Ishikawa (cell line): ENCODE measurements at regions not wholly inside any gene's neighbourhood (a gene's known extent, or its start where the extent isn't known, plus 50 kb on each side); places are given as distances from the start of the nearest gene placed in this dataset.

ENCODE experiments used
- CEBPB ChIP-seq: IDR thresholded peaks from 2 replicates; pipeline ENCODE4 v1.6.1; 2012
- CREB1 ChIP-seq: IDR thresholded peaks from 2 replicates; pipeline ENCODE4 v1.6.1; 2012; ENCODE audit warnings: low read depth
- EGR1 ChIP-seq: IDR thresholded peaks from 2 replicates; pipeline ENCODE4 v1.6.1; 2012
- EP300 ChIP-seq: IDR thresholded peaks from 2 replicates; pipeline ENCODE4 v1.6.1; 2012; ENCODE audit warnings: borderline replicate concordance
- FOXM1 ChIP-seq: IDR thresholded peaks from 2 replicates; pipeline ENCODE4 v1.6.1; 2012; ENCODE audit warnings: low read depth, borderline replicate concordance
- MAX ChIP-seq: IDR thresholded peaks from 2 replicates; pipeline ENCODE4 v1.6.1; 2012
- NFIC ChIP-seq: IDR thresholded peaks from 2 replicates; pipeline ENCODE4 v1.6.1; 2012
- RAD21 ChIP-seq: IDR thresholded peaks from 2 replicates; pipeline ENCODE4 v1.6.1; 2012; ENCODE audit warnings: low read depth
- REST ChIP-seq: IDR thresholded peaks from 2 replicates; pipeline ENCODE4 v1.6.1; 2012; ENCODE audit warnings: low read depth, mild to moderate bottlenecking
- TAF1 ChIP-seq: IDR thresholded peaks from 2 replicates; pipeline ENCODE4 v1.6.1; 2012; ENCODE audit warnings: low read depth, mild to moderate bottlenecking
- TCF12 ChIP-seq: IDR thresholded peaks from 2 replicates; pipeline ENCODE4 v1.6.1; 2012; ENCODE audit warnings: low read depth
- TEAD4 ChIP-seq: IDR thresholded peaks from 2 replicates; pipeline ENCODE4 v1.6.1; 2012
- USF1 ChIP-seq: IDR thresholded peaks from 2 replicates; pipeline ENCODE4 v1.6.1; 2012
- YY1 ChIP-seq: IDR thresholded peaks from 2 replicates; pipeline ENCODE4 v1.6.1; 2012; ENCODE audit warnings: low read depth
- ZBTB7A ChIP-seq: IDR thresholded peaks from 2 replicates; pipeline ENCODE4 v1.6.1; 2012; ENCODE audit warnings: low read depth

- no peak for TF ChIP-seq YY1
- TF ChIP-seq MAX, result no peak
- TF ChIP-seq TAF1, result no peak
- no peak for TF ChIP-seq USF1
- TF ChIP-seq TCF12, result no peak
- TF ChIP-seq ZBTB7A, result no peak
- no peak for TF ChIP-seq CEBPB
- TF ChIP-seq NFIC, result no peak
- TF ChIP-seq TEAD4, result no peak
- TF ChIP-seq FOXM1, result no peak
- no peak for TF ChIP-seq RAD21
Observed at GRCh38 chr10:1961989-1962388, 224.7 kb upstream of the ADARB2 start.

- TF ChIP-seq USF1 (no peak), MAX (no peak), ZBTB7A (no peak), EP300 (no peak), FOXM1 (no peak), REST (no peak), RAD21 (no peak), CEBPB (no peak), CREB1 (no peak), TAF1 (no peak), EGR1 (no peak), YY1 (no peak), NFIC (no peak), TEAD4 (no peak), TCF12 (no peak)
Observed at GRCh38 chr10:1960982-1961381, 223.7 kb upstream of the ADARB2 start.

DNA sequence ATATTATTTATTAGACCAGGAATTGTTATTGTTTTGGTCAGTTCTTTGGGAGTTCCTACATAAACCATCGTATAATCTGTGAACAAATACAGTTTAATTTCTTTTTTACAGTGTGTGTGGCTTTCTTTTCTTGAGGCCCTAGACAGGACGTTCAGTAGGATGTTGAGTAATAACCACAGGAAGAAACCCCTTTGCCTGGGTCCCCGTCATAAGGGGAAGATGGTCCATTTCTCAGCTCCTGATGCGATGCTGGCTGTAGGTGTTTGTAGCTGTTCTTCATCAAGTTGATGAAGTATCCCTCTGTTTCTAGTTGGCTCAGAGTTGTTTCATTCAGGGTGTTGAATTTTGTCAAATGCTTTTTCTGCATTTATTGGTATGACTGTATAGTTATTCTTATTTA is 219.7 kb upstream of the ADARB2 start:
- no peak for TF ChIP-seq MAX
- no peak for TF ChIP-seq CEBPB
- TF ChIP-seq EP300, result no peak
- no peak for TF ChIP-seq TCF12
- TF ChIP-seq EGR1, result no peak
- no peak for TF ChIP-seq TEAD4
- TF ChIP-seq CREB1, result no peak
- no peak for TF ChIP-seq ZBTB7A
- no peak for TF ChIP-seq FOXM1
- TF ChIP-seq TAF1, result no peak
- no peak for TF ChIP-seq REST
- no peak for TF ChIP-seq NFIC
- TF ChIP-seq RAD21, result no peak
- no peak for TF ChIP-seq YY1
- TF ChIP-seq USF1, result no peak

DNA sequence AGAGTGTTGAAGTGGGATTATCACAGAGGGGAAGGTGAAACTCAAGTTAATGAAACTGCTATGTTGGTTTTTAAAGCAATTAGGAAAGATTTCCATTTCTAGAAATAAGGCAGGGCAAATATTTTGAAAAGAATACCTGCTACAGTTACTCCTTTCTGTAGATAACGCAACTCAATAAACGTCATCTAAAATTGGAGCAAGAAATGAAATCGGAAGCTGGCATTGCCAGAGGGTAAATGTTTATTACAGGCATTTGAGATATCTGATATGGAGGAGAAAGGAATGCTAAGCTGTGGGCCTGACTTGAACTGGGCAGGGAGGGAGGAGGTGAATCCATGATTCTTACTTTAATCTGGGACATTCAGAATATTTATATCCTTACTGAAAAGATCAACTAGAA is 217.0 kb upstream of the ADARB2 start:
- TF ChIP-seq NFIC (no peak), TAF1 (no peak), USF1 (no peak), EP300 (no peak), MAX (no peak), RAD21 (no peak), CREB1 (no peak), TCF12 (no peak), EGR1 (no peak), ZBTB7A (no peak), YY1 (no peak), TEAD4 (no peak), FOXM1 (no peak), CEBPB (no peak), REST (no peak)
